ENCODE measurements at regions not wholly inside any gene's neighbourhood (a gene's known extent, or its start where the extent isn't known, plus 50 kb on each side); places are given as distances from the start of the nearest gene placed in this dataset.

- no TSS peak for BruUV-seq (replicated peaks)
- ChIA-PET CTCF (no interaction called here), POLR2A (no interaction called here)
- Histone ChIP-seq H3K4me1 (ENCODE audit: control insufficient read depth, insufficient read depth, low read length) (no peaks in the 10 kb centered on the region), H3K27ac (ENCODE audit: low read length) (no peak overlapping the region), H3K4me3 (ENCODE audit: low read depth in 2 of 2, low read length in 2 of 2) (no peak overlapping the region), H3K36me3 (ENCODE audit: control insufficient read depth, insufficient read depth, low read length) (no peaks in the 10 kb centered on the region), H3K27me3 (ENCODE audit: control insufficient read depth, insufficient read depth, low read length) (no peaks in the 10 kb centered on the region; the same call in 1 of the 2 replicates), H3K9me3 (ENCODE audit: control insufficient read depth, insufficient read depth, low read depth, low read length) (no peaks in the 10 kb centered on the region)
- ATAC-seq (no peak), DNase-seq (ENCODE audit: low read depth, low spot score) (no peak)
- intact Hi-C loops (cut with micrococcal nuclease; ENCODE audit: unreplicated experiment), result no loop called here
- no peak for TF ChIP-seq POLR2AphosphoS5 (IDR thresholded peaks at IDR 0.05; ENCODE audit: low read depth, low read length)
- in situ Hi-C loops (cut with HindIII; ENCODE audit: low pct_unique_long_range_greater_than_20kb, low sequenced_read_pairs), result no loop called here
Observed at GRCh38 chr2:65917986-65918385, 485.6 kb upstream of the SPRED2 start.

- Histone ChIP-seq H3K27me3 (ENCODE audit: control insufficient read depth, insufficient read depth, low read length) (no peaks in the 10 kb centered on the region; the same call in 1 of the 2 replicates), H3K4me3 (ENCODE audit: low read depth in 2 of 2, low read length in 2 of 2) (no peak overlapping the region), H3K36me3 (ENCODE audit: control insufficient read depth, insufficient read depth, low read length) (no peaks in the 10 kb centered on the region), H3K9me3 (ENCODE audit: control insufficient read depth, insufficient read depth, low read depth, low read length) (no peaks in the 10 kb centered on the region), H3K27ac (ENCODE audit: low read length) (no peak overlapping the region), H3K4me1 (ENCODE audit: control insufficient read depth, insufficient read depth, low read length) (no peaks in the 10 kb centered on the region)
- in situ Hi-C loops (cut with HindIII; ENCODE audit: low pct_unique_long_range_greater_than_20kb, low sequenced_read_pairs) (no loop called here), intact Hi-C loops (cut with micrococcal nuclease; ENCODE audit: unreplicated experiment) (no loop called here)
- no TSS peak for BruUV-seq (replicated peaks)
- POLR2A ChIA-PET, result interaction anchor here (0.6 kb wide), 1 partner anchor 1705 kb away, joined by 3 read pairs; no protein-coding TSS in a partner anchor
- DNase-seq (ENCODE audit: low read depth, low spot score), result no peak
- no peak for ATAC-seq
- CTCF ChIA-PET, result no interaction called here
- TF ChIP-seq CTCF (IDR thresholded peaks at IDR 0.05), result no peak
Observed at GRCh38 chr2:65916785-65917295, 484.4 kb upstream of the SPRED2 start.

GRCh38 chr2:65916177-65916576, 483.8 kb upstream of the SPRED2 start:
- ATAC-seq (no peak), DNase-seq (ENCODE audit: low read depth, low spot score) (no peak)
- in situ Hi-C loops (cut with HindIII; ENCODE audit: low pct_unique_long_range_greater_than_20kb, low sequenced_read_pairs) (no loop called here), intact Hi-C loops (cut with micrococcal nuclease; ENCODE audit: unreplicated experiment) (no loop called here)
- TF ChIP-seq CTCF (IDR thresholded peaks at IDR 0.05) (no peak), TCF7L2 (IDR thresholded peaks at IDR 0.05; ENCODE audit: low read depth, low read length) (no peak), SIN3A (IDR thresholded peaks at IDR 0.05; ENCODE audit: borderline replicate concordance, insufficient read depth, low read depth, low read length) (no peak), REST (IDR thresholded peaks at IDR 0.05; ENCODE audit: insufficient read depth in 1 of 2, low read depth in 2 of 2, low read length in 1 of 2) (no peak)
- no peaks in the 10 kb centered on the region for H3K4me1 ChIP-seq (ENCODE audit: control insufficient read depth, insufficient read depth, low read length)
- ChIA-PET CTCF (no interaction called here), POLR2A (interaction anchor here (0.6 kb wide), 1 partner anchor 1704 kb away, joined by 3 read pairs; no protein-coding TSS in a partner anchor)
- H3K36me3 ChIP-seq (ENCODE audit: control insufficient read depth, insufficient read depth, low read length), result no peaks in the 10 kb centered on the region
- no TSS peak for BruUV-seq (replicated peaks)
- no peak overlapping the region for H3K27ac ChIP-seq (ENCODE audit: low read length)
- no peaks in the 10 kb centered on the region for H3K9me3 ChIP-seq (ENCODE audit: control insufficient read depth, insufficient read depth, low read depth, low read length)
- H3K4me3 ChIP-seq (ENCODE audit: low read depth in 2 of 2, low read length in 2 of 2), result no peak overlapping the region
- no peaks in the 10 kb centered on the region; the same call in 1 of the 2 replicates for H3K27me3 ChIP-seq (ENCODE audit: control insufficient read depth, insufficient read depth, low read length)

Data from Panc1 (cell line).